ENCODE measurements at regions not wholly inside any gene's neighbourhood (a gene's known extent, or its start where the extent isn't known, plus 50 kb on each side); places are given as distances from the start of the nearest gene placed in this dataset.
"Not testable (repeated sequence)": the region's sequence is repeated elsewhere in the genome, so short reads cannot be mapped to it uniquely, and the experiment has no call there.

GRCh38 chr16:64343820-64344443, 777.9 kb downstream of the CDH11 start:
- TF ChIP-seq CTCF, POLR2AphosphoS5 (IDR thresholded peaks at IDR 0.05): not testable (repeated sequence)

Data from transverse colon (tissue), 4 donors.